IPS DF 19.7 (cell line): ENCODE measurements at regions not wholly inside any gene's neighbourhood (a gene's known extent, or its start where the extent isn't known, plus 50 kb on each side); places are given as distances from the start of the nearest gene placed in this dataset.

Experiments
- DNase-seq: peaks from one replicate; pipeline ENCODE4 v3.0.0-alpha.2; 2013; ENCODE audit warnings: low read depth, low spot score

- DNase-seq, result no peak
These were observed 300.3 kb upstream of the NWD2 start for GRCh38 chr4:36944232-36944631.

- no peak for DNase-seq
These were observed 283.1 kb upstream of the NWD2 start for GRCh38 chr4:36961420-36961819.

GRCh38 chr4:36966756-36967460 lies 277.6 kb upstream of the NWD2 start:
- DNase-seq, result no peak

DNA sequence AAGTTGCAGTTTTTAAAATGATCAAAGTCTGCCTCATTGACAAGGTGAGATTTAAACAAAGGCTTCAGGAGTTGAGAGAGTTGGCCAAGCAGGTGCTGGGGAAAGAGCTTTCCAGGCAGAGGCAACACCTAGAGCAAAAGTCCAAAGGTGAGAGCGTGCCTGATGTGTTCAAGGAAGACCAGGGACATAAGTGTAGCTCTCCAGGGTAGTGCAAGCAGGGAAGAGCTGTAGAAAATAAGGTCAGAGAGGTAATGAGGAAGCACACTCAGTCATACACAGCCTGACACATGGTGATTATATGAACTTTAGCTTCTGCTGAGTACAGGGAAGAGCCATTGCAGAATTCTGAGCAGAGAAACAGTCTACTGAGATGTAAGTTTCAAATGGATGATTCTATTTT lies 265.0 kb upstream of the NWD2 start:
- no peak for DNase-seq

DNA sequence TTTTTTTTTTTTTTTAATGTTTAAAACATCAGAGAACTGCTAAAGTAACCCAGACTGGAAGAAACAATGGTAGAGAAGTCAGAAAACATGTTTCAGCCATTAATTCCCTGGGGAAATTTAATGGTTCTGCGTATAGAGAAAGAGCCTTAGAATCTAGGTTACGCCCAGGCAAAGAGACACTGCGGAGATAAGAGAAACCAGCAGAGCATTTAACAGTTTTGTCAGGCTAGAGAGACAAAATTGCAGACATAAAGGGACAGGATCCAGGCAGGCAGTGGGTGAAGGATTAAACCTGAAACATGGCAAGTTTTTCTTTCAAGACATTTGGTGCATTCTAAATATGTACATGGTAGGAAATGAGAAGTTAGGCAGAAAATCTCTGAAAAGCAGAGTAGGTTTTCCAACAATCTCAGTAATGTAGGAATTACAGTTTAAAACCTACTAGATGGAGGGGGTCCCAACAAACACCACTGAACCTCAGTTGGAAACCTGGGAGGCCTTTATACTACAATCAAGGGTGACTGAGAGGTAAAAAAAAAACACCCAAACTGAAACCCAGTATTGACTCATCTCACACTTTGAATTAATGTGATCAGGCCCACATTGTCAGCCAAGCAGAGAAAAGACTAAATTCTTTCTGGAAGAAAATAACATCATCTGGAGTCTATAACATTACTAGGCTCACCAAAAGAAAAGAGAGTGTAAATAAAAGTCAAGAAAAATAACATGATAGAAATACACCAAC lies 254.2 kb upstream of the NWD2 start:
- no peak for DNase-seq

DNA sequence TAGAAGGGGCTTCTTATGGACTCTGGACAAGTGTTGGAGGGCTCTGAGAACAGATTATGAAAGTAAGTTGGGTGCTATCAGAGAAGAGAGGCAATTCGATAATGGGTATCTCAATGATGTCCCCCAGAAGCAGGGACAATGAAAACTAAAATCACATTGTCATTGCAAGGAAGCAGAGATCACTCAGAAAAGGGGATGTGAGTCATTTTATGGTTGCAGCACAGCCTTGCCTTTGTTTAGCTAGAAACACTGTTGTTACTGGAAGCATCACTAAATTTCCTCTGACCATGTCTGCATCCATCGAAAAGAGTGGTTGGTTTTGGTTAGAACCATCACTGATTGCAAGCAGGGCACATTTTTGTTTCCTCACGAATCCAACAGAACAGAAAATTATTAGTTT lies 246.8 kb upstream of the NWD2 start:
- no peak for DNase-seq

DNA sequence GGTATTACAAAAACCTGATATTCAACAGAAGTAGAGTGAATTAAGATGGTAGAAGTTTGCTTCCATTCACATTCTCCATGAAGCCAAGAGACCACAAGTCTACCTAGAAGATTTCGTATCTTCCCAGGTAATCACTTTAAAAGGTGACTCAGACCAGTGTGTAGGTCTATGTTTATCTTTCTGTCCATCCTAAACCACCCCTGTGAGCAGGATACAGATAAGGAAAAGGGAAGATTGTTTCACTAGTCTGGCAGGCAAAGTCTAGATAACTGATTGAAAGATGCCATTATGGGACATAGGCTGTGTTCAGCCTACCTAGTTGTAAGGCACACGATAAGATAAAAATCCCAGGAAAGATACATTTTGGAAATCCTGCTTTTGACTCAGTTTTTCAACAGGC lies 244.3 kb upstream of the NWD2 start:
- DNase-seq, result no peak

DNA sequence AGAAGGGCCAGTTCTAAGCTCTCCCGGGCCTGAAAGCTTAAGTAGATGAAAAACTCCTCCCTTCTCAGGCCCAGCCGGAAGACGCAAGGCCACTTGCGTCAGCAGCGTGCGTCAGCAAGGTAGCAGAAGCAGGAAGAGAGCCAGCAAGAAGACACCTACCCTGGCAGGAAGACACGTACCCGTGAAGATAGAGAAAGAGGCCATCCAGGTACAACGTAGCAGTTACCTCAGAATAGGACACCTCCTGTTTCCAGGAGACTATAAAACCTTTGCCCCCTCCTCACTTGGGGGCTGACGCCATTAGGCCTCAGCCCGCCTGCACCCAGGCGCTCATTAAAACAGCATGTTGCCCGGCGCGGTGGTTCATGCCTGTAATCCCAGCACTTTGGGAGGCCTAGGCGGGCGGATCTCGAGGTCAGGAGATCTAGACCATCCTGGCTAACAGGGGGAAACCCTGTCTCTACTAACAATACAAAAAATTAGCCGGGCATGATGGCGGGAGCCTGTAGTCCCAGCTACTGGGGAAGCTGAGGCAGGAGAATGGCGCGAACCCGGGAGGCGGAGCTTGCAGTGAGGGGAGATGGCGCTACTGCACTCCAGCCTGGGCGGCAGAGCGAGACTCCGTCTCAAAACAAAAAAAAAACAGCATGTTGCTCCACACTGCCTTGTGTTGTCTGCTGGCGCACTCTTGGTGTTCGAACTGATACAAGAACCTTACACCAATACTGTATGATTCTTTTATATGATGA lies 242.7 kb upstream of the NWD2 start:
- no peak for DNase-seq

GRCh38 chr4:37002625-37003024 lies 241.9 kb upstream of the NWD2 start:
- DNase-seq, result no peak

DNA sequence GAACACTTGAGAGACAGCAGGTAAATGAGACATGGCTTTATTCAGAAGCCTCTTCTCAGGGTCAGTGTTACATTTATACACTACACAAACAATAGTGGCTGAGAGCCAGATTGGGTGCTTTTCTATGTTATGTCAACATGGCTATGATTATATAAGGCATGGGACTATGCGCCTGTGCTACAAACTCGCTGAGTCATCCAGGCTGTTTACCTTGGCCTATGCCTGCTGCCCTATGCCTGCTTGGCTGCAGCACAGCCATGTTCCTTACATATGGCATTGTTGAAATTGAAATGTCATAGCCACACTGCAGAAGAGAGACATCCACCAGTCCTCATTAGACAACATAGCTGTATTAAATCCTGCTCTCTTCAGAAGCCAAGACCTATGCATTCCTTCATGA lies 236.3 kb upstream of the NWD2 start:
- DNase-seq, result no peak

DNA sequence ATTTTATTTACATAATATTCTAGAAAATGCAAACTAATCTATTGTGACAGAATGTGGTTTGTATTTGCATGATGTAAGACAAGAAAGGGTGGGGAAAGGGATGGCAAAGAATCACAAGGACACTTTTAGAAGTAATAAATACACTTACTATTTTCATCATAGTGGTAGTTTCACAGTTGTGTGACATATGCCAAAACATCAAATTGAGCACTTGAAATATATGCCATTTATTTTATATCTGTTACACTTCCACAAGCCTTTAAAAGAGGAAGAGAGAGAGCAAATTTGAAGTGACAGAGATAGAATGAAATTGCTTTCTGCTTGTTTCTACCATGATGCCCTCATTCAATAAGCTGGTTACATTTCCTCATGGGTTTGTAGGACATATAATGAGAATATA lies 230.0 kb upstream of the NWD2 start:
- no peak for DNase-seq

DNA sequence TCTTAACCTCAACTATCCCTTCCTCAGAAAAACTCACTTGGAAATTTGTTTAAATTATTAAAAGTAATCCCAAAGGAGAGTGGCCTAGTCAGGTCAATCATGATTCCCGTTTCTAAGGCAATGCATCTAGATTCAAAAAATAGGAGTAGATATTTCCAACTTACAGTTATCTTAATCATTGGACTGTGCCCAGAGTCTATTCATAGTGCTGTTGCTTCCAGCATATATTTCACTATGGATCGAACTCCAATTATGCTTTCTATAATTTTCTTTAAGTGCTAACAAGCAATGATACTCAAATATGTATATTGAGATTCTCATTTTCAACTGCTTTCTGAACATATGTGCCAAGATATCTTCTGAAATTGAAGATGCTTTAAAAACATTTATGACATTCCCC lies 229.2 kb upstream of the NWD2 start:
- no peak for DNase-seq

DNA sequence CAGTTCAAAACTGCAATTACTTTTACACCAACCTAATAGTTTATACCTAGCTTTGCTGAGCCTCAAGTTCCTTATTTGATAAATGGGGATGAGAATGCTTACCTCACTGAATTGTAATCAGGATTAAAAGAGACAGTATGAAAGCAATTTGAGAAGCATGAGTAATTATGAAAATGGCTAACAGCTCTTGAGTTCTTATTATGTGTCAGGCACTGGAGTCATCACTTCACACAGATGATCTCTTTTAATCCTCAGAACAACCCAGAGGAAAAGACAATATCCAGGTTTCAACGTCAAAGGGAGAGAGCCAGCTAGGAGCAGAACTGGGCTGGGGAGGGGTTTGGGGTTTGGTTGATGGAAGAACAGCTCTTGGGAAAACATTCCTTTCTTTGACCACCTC lies 221.0 kb upstream of the NWD2 start:
- DNase-seq, result no peak

DNA sequence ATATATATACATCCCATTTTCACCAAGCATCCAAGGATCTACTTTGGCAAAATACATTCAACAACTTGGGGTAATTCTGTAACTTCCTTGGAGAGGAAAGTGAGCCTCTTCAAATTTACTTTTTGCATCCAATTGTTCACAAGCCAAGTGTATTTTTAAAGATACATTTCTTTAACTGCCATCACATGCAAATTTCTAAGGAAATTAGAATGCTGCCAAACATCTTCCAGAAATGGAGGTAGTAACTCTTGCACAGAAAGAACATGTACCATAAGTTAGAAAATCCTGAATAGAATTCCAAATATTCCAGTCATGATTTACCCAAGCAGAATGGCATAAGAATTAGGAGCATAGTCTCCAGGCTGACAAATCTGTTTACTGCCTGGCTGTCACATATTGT lies 220.5 kb upstream of the NWD2 start:
- DNase-seq, result no peak

- no peak for DNase-seq
These were observed 203.7 kb upstream of the NWD2 start for GRCh38 chr4:37040816-37041215.

GRCh38 chr4:37043342-37043741 lies 201.2 kb upstream of the NWD2 start:
- no peak for DNase-seq

DNA sequence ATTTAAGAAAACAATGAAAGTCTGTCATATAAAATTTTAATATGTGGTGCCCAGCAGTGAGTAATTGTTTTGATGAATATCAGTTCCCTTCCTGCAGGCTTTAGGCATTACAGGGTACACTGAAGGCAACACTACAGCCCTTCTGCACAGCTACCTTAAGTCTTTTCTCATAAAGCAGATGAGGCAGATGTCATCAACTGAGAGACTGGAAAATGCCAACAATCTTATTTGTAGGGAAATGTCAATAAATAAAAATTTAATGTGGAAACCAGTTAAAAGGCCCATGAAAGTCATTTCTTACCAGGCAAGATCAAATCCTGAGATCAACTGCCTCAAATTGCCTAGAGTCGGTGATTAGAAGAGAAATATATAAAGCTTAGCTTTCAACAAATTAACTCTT lies 193.4 kb upstream of the NWD2 start:
- no peak for DNase-seq

- no peak for DNase-seq
These were observed 192.7 kb upstream of the NWD2 start for GRCh38 chr4:37051866-37052265.

DNA sequence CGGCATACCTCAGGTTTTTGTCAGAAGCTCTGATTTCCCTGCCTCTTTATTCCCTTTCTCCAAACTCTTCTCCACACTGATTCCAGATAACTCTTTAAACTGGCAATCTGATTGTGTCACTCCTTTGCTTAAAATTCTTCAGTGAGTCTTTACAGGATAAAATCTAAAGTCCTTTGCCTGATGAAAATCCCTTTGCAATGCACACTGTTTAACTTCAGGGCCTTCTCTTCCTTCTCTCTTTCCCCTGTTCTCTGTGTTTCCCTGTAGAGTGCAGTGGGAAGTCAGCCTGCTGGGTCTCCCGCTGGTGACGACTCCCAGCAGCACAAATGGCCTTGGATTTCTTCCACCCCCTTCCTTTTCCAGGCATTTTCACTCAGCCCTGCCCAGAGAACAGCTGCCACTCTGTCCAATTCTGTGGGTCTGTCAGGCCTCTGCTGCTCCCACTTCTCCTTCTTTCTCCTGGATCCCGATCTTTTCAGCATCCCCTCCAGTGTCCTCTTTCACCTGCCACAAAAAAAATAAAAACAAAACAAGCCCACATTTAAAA lies 189.9 kb upstream of the NWD2 start:
- DNase-seq, result peak; percentile 17

DNA sequence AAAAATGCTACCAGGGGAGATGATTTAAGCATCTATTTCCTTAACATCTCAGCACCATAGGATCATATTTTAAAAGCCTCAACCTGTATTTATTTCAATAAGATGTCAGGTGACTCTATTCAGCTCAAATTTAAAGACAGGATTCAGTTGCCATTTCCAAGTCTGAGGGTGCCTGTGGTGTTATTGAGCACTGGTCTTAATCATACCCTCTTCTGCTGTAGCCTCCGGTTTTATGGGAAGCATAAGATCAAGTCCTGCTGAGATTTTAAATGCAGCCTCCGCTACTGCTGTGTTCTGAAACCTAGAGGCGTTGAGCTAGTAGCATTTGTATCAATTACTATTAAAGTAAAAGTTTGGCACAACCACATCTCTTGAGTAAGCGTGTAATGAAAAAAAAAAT lies 185.7 kb upstream of the NWD2 start:
- DNase-seq, result no peak

- no peak for DNase-seq
These were observed 178.4 kb upstream of the NWD2 start for GRCh38 chr4:37066159-37066558.

- no peak for DNase-seq
These were observed 176.0 kb upstream of the NWD2 start for GRCh38 chr4:37068580-37068979.

DNA sequence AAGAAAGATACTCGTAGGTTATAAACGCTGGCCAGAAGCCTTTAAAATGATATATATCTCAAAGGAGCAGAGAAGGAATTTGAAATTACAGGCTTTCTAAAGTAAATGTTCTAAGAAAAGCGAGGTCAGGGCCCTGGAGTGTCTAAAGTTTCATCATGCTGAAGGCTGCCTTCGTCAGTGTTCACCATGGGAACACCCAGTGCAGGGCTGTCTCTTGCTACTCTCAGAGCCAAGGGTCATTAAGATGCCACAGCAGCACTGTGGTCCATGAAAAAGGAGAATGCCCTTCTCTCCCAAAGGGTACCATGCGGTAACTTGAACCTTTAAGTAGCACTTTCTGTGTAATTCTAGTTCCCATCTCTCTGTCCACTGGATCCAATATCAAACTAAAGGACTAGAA lies 174.5 kb upstream of the NWD2 start:
- no peak for DNase-seq
